Hematopoietic multipotent progenitor cell treated with erythropoietin and hydrocortisone succinate and interleukin-3 and kit ligand, for 6 days (in vitro differentiated cells): ENCODE measurements at regions not wholly inside any gene's neighbourhood (a gene's known extent, or its start where the extent isn't known, plus 50 kb on each side); places are given as distances from the start of the nearest gene placed in this dataset.
A peak's percentile ranks its signal among the peaks of the same experiment; 100 is the strongest.
"Not testable (repeated sequence)": the region's sequence is repeated elsewhere in the genome, so short reads cannot be mapped to it uniquely, and the experiment has no call there.

ENCODE experiments used
- DNase-seq: peaks from one replicate; pipeline ENCODE4 v3.0.0-alpha.2; 2015

- DNase-seq: peak; percentile 40
Observed at GRCh38 chr14:80055667-80056496, 155.4 kb downstream of the DIO2 start.

- DNase-seq: no peak
Observed at GRCh38 chr14:80055226-80055625, 156.1 kb downstream of the DIO2 start.

GRCh38 chr14:80054020-80054419 lies 157.3 kb downstream of the DIO2 start:
- no peak for DNase-seq

GRCh38 chr14:80049055-80049454 lies 162.2 kb downstream of the DIO2 start:
- DNase-seq: no peak

GRCh38 chr14:80047761-80048160 lies 163.5 kb downstream of the DIO2 start:
- DNase-seq: no peak

- DNase-seq: no peak
Observed at GRCh38 chr14:80037349-80037748, 174.0 kb downstream of the DIO2 start.

- no peak for DNase-seq
Observed at GRCh38 chr14:80024417-80024816, 186.9 kb downstream of the DIO2 start.

GRCh38 chr14:80018476-80018875 lies 192.8 kb downstream of the DIO2 start:
- not testable (repeated sequence) for DNase-seq

GRCh38 chr14:80017795-80018194 lies 193.5 kb downstream of the DIO2 start:
- DNase-seq: no peak

- DNase-seq: not testable (repeated sequence)
Observed at GRCh38 chr14:80010245-80010644, 201.1 kb downstream of the DIO2 start.

GRCh38 chr14:80005561-80005960 lies 205.7 kb downstream of the DIO2 start:
- DNase-seq: no peak

GRCh38 chr14:80004871-80005270 lies 206.4 kb downstream of the DIO2 start:
- DNase-seq: no peak

- no peak for DNase-seq
Observed at GRCh38 chr14:80003138-80003537, 208.2 kb downstream of the DIO2 start.

- no peak for DNase-seq
Observed at GRCh38 chr14:79997509-79998208, 213.6 kb downstream of the DIO2 start.

- DNase-seq: no peak
Observed at GRCh38 chr14:79992407-79993198, 218.7 kb downstream of the DIO2 start.

- DNase-seq: no peak
Observed at GRCh38 chr14:79991866-79992265, 219.4 kb downstream of the DIO2 start.

GRCh38 chr14:79989990-79990389 lies 221.3 kb downstream of the DIO2 start:
- DNase-seq: no peak

GRCh38 chr14:79986251-79986650 lies 225.1 kb downstream of the DIO2 start:
- DNase-seq: no peak

- DNase-seq: no peak
Observed at GRCh38 chr14:79972230-79972629, 239.1 kb downstream of the DIO2 start.

- DNase-seq: no peak
Observed at GRCh38 chr14:79971330-79971729, 240.0 kb downstream of the DIO2 start.

- no peak for DNase-seq
Observed at GRCh38 chr14:79967453-79967852, 243.9 kb downstream of the DIO2 start.

GRCh38 chr14:79967001-79967400 lies 244.3 kb downstream of the DIO2 start:
- no peak for DNase-seq

GRCh38 chr14:79965896-79966295 lies 245.4 kb downstream of the DIO2 start:
- no peak for DNase-seq

- no peak for DNase-seq
Observed at GRCh38 chr14:79961197-79961596, 250.1 kb downstream of the DIO2 start.
